Endodermal cell (in vitro differentiated cells): ENCODE measurements at regions not wholly inside any gene's neighbourhood (a gene's known extent, or its start where the extent isn't known, plus 50 kb on each side); places are given as distances from the start of the nearest gene placed in this dataset.
"Not testable (repeated sequence)": the region's sequence is repeated elsewhere in the genome, so short reads cannot be mapped to it uniquely, and the experiment has no call there.

Experiments
- DNase-seq: peaks from one replicate; pipeline ENCODE4 v3.0.0-alpha.2; 2017
- H3K27ac ChIP-seq: 2 replicates; pipeline ENCODE4 v1.5.1; 2013; ENCODE audit warnings: mild to moderate bottlenecking, low read depth, low read length, moderate library complexity
- H3K27me3 ChIP-seq: 2 replicates; pipeline ENCODE4 v1.6.1; 2013; ENCODE audit warnings: mild to moderate bottlenecking, low read length, moderate library complexity; ENCODE audit not compliant: insufficient read depth, control insufficient read depth, poor library complexity, severe bottlenecking
- H3K36me3 ChIP-seq: 2 replicates; pipeline ENCODE4 v1.7.0; 2013; ENCODE audit warnings: mild to moderate bottlenecking, low read length, moderate library complexity; ENCODE audit not compliant: control insufficient read depth, insufficient read depth
- H3K4me1 ChIP-seq: one replicate; pipeline ENCODE4 v1.7.0; 2013; ENCODE audit warnings: low read length; ENCODE audit not compliant: control insufficient read depth, insufficient read depth
- H3K4me3 ChIP-seq: 2 replicates; pipeline ENCODE4 v1.5.1; 2013; ENCODE audit warnings: mild to moderate bottlenecking, low read length, moderate library complexity
- H3K9ac ChIP-seq: 2 replicates; pipeline ENCODE4 v1.6.1; 2013; ENCODE audit warnings: mild to moderate bottlenecking, low read length, moderate library complexity; ENCODE audit not compliant: poor library complexity, severe bottlenecking; ENCODE audit errors: extremely low read depth
- H3K9me3 ChIP-seq: 2 replicates; pipeline ENCODE4 v1.6.1; 2013; ENCODE audit warnings: mild to moderate bottlenecking, low read length, moderate library complexity; ENCODE audit not compliant: control insufficient read depth
- H3K27ac Mint-ChIP-seq: 2 replicates; pipeline ENCODE4 v1.8.0; 2020; ENCODE audit warnings: mixed read lengths
- H3K27me3 Mint-ChIP-seq: 2 replicates; pipeline ENCODE4 v1.8.0; 2021; ENCODE audit warnings: mild to moderate bottlenecking, mixed read lengths; ENCODE audit not compliant: insufficient read depth
- H3K36me3 Mint-ChIP-seq: 2 replicates; pipeline ENCODE4 v1.8.0; 2020; ENCODE audit warnings: low read depth, mixed read lengths
- H3K4me1 Mint-ChIP-seq: 2 replicates; pipeline ENCODE4 v1.8.0; 2020; ENCODE audit warnings: mixed read lengths
- H3K4me3 Mint-ChIP-seq: 2 replicates; pipeline ENCODE4 v1.8.0; 2020; ENCODE audit warnings: mild to moderate bottlenecking, moderate library complexity, mixed read lengths
- H3K9me3 Mint-ChIP-seq: 2 replicates; pipeline ENCODE4 v1.8.0; 2020; ENCODE audit warnings: mild to moderate bottlenecking, mixed read lengths
- CTCF ChIP-seq: fragments of 200-600 bp; sonication (generic); conservative IDR thresholded peaks from 2 replicates; pipeline ENCODE4 v1.5.0; 2021; ENCODE audit warnings: antibody characterized with exemption, mild to moderate bottlenecking
- WGBS, 2 experiments: methylation state at CpG; one replicate each; pipeline versions ENCODE4 v1.1.5 to v1.1.7; 2013; ENCODE audit warnings: missing lambda C conversion rate in 2 of 2, mixed read lengths in 1 of 2; ENCODE audit not compliant: insufficient coverage in 1 of 2, insufficient read length in 1 of 2; 5-methylcytosine and 5-hydroxymethylcytosine counted together

GRCh38 chr14:43307836-43308235, 1199.2 kb downstream of the FSCB start:
- Mint-ChIP-seq H3K9me3 (no peaks in the 10 kb centered on the region), H3K27me3 (no peaks in the 10 kb centered on the region), H3K36me3 (no peaks in the 10 kb centered on the region), H3K4me1 (no peaks in the 10 kb centered on the region), H3K4me3 (no peak overlapping the region), H3K27ac (no peak overlapping the region)
- no peaks in the 10 kb centered on the region for H3K27me3 ChIP-seq
- TF ChIP-seq CTCF, result no peak
- WGBS, 2 experiments, result 92% methylated on average over 1 of the region's 1 CpG; no CpG with 5 or more reads in 1 of the 2 experiments
- H3K36me3 ChIP-seq, result no peaks in the 10 kb centered on the region
- DNase-seq, result no peak
- no peak overlapping the region for H3K4me3 ChIP-seq
- no peak overlapping the region for H3K27ac ChIP-seq
- H3K9me3 ChIP-seq, result no peaks in the 10 kb centered on the region
- H3K9ac ChIP-seq, result no peak overlapping the region
- no peaks in the 10 kb centered on the region for H3K4me1 ChIP-seq

GRCh38 chr14:43306053-43306452, 1201.0 kb downstream of the FSCB start:
- Histone ChIP-seq H3K4me3 (no peak overlapping the region), H3K27me3 (no peaks in the 10 kb centered on the region), H3K27ac (no peak overlapping the region), H3K36me3 (no peaks in the 10 kb centered on the region), H3K9me3 (no peaks in the 10 kb centered on the region), H3K9ac (no peak overlapping the region), H3K4me1 (no peaks in the 10 kb centered on the region)
- no peaks in the 10 kb centered on the region for H3K4me1 Mint-ChIP-seq
- H3K27me3 Mint-ChIP-seq, result no peaks in the 10 kb centered on the region
- no peaks in the 10 kb centered on the region for H3K36me3 Mint-ChIP-seq
- WGBS, 2 experiments, result 97% methylated on average over 2 of the region's 2 CpGs; no CpG with 5 or more reads in 1 of the 2 experiments
- no peak for TF ChIP-seq CTCF
- no peaks in the 10 kb centered on the region for H3K9me3 Mint-ChIP-seq
- DNase-seq, result no peak
- no peak overlapping the region for H3K27ac Mint-ChIP-seq
- H3K4me3 Mint-ChIP-seq, result no peak overlapping the region

GRCh38 chr14:43297794-43298193, 1209.3 kb downstream of the FSCB start:
- Histone ChIP-seq H3K36me3 (no peaks in the 10 kb centered on the region), H3K9ac (no peak overlapping the region), H3K27me3 (no peaks in the 10 kb centered on the region), H3K4me1 (no peaks in the 10 kb centered on the region), H3K9me3 (no peaks in the 10 kb centered on the region), H3K27ac (no peak overlapping the region), H3K4me3 (no peak overlapping the region)
- Mint-ChIP-seq H3K36me3 (no peaks in the 10 kb centered on the region), H3K27ac (no peak overlapping the region), H3K4me3 (no peak overlapping the region), H3K9me3 (no peaks in the 10 kb centered on the region), H3K4me1 (no peaks in the 10 kb centered on the region), H3K27me3 (no peaks in the 10 kb centered on the region)
- 82 to 84% methylated on average over 1 of the region's 1 CpG for WGBS, 2 experiments
- no peak for DNase-seq
- no peak for TF ChIP-seq CTCF

- not testable (repeated sequence) for H3K4me1 Mint-ChIP-seq, H3K9ac ChIP-seq, H3K36me3 Mint-ChIP-seq, H3K27me3 ChIP-seq, H3K27ac Mint-ChIP-seq, H3K36me3 ChIP-seq, H3K9me3 ChIP-seq, H3K9me3 Mint-ChIP-seq, H3K4me1 ChIP-seq, DNase-seq, H3K27ac ChIP-seq, H3K4me3 ChIP-seq, H3K27me3 Mint-ChIP-seq, H3K4me3 Mint-ChIP-seq
- 100% methylated on average over 1 of the region's 4 CpGs; no CpG with 5 or more reads in 1 of the 2 experiments for WGBS, 2 experiments
Measured at GRCh38 chr14:43296061-43296460, 1211.0 kb downstream of the FSCB start.
